ENCODE measurements at regions not wholly inside any gene's neighbourhood (a gene's known extent, or its start where the extent isn't known, plus 50 kb on each side); places are given as distances from the start of the nearest gene placed in this dataset.

- intact Hi-C loops (cut with DNase I) = no loop called here
- Histone ChIP-seq H3K27me3 (no peaks in the 10 kb centered on the region), H3K4me3 (no peak overlapping the region), H3K36me3 (no peaks in the 10 kb centered on the region), H3K4me1 (no peaks in the 10 kb centered on the region), H3K9me3 (no peaks in the 10 kb centered on the region), H3K27ac (no peak overlapping the region)
- no peak for DNase-seq (ENCODE audit: extremely low spot score in 2 of 2)
- no peak for TF ChIP-seq POLR2AphosphoS5 (IDR thresholded peaks at IDR 0.05; ENCODE audit: insufficient read depth in 1 of 2, low read depth in 1 of 2)
- no peak for TF ChIP-seq CTCF (IDR thresholded peaks at IDR 0.05)
Observed at GRCh38 chr15:37865687-37866086, 68.8 kb upstream of the TMCO5A start.

- Histone ChIP-seq H3K27ac (no peak overlapping the region), H3K27me3 (no peaks in the 10 kb centered on the region), H3K36me3 (no peaks in the 10 kb centered on the region), H3K4me1 (no peaks in the 10 kb centered on the region), H3K4me3 (no peak overlapping the region), H3K9me3 (no peaks in the 10 kb centered on the region)
- DNase-seq (ENCODE audit: extremely low spot score in 2 of 2) = no peak
- intact Hi-C loops (cut with DNase I) = loop anchor here (5.0 kb wide), 1 partner anchor 498 kb away; no protein-coding TSS in a partner anchor
- TF ChIP-seq CTCF (IDR thresholded peaks at IDR 0.05) (no peak), POLR2A (IDR thresholded peaks at IDR 0.05) (no peak), POLR2AphosphoS5 (IDR thresholded peaks at IDR 0.05; ENCODE audit: insufficient read depth in 1 of 2, low read depth in 1 of 2) (no peak)
Observed at GRCh38 chr15:37870711-37871110, 63.7 kb upstream of the TMCO5A start.

- H3K27me3 ChIP-seq = no peaks in the 10 kb centered on the region
- DNase-seq (ENCODE audit: extremely low spot score in 2 of 2) = no peak
- no peak overlapping the region for H3K4me3 ChIP-seq
- H3K36me3 ChIP-seq = no peaks in the 10 kb centered on the region
- TF ChIP-seq POLR2A (IDR thresholded peaks at IDR 0.05) = no peak
- intact Hi-C loops (cut with DNase I) = loop anchor here (5.0 kb wide), 1 partner anchor 500 kb away; no protein-coding TSS in a partner anchor
- H3K27ac ChIP-seq = no peak overlapping the region
- H3K9me3 ChIP-seq = no peaks in the 10 kb centered on the region
- H3K4me1 ChIP-seq = no peaks in the 10 kb centered on the region
Observed at GRCh38 chr15:37872661-37873060, 61.8 kb upstream of the TMCO5A start.

- H3K27ac ChIP-seq = no peak overlapping the region
- TF ChIP-seq POLR2AphosphoS5 (IDR thresholded peaks at IDR 0.05; ENCODE audit: insufficient read depth in 1 of 2, low read depth in 1 of 2) = no peak
- TF ChIP-seq CTCF (IDR thresholded peaks at IDR 0.05) = no peak
- TF ChIP-seq POLR2A (IDR thresholded peaks at IDR 0.05) = no peak
- intact Hi-C loops (cut with DNase I) = loop anchor here (5.0 kb wide), 1 partner anchor 501 kb away; no protein-coding TSS in a partner anchor
Observed at GRCh38 chr15:37873336-37873735, 61.1 kb upstream of the TMCO5A start.

GRCh38 chr15:37876900-37877299, 57.5 kb upstream of the TMCO5A start:
- Histone ChIP-seq H3K27ac (no peak overlapping the region), H3K4me3 (no peak overlapping the region), H3K9me3 (no peaks in the 10 kb centered on the region), H3K4me1 (no peaks in the 10 kb centered on the region), H3K27me3 (no peaks in the 10 kb centered on the region), H3K36me3 (no peaks in the 10 kb centered on the region)
- no peak for DNase-seq (ENCODE audit: extremely low spot score in 2 of 2)
- TF ChIP-seq POLR2AphosphoS5 (IDR thresholded peaks at IDR 0.05; ENCODE audit: insufficient read depth in 1 of 2, low read depth in 1 of 2) (no peak), CTCF (IDR thresholded peaks at IDR 0.05) (no peak), POLR2A (IDR thresholded peaks at IDR 0.05) (no peak)
- intact Hi-C loops (cut with DNase I) = no loop called here

More at GRCh38 chr15:37873336-37873735, 61.1 kb upstream of the TMCO5A start:
- Histone ChIP-seq H3K4me3 (no peak overlapping the region), H3K4me1 (no peaks in the 10 kb centered on the region), H3K36me3 (no peaks in the 10 kb centered on the region), H3K27me3 (no peaks in the 10 kb centered on the region), H3K9me3 (no peaks in the 10 kb centered on the region)
- DNase-seq (ENCODE audit: extremely low spot score in 2 of 2) = no peak

Measured in vagina (tissue), 2 donors.